ENCODE measurements at regions not wholly inside any gene's neighbourhood (a gene's known extent, or its start where the extent isn't known, plus 50 kb on each side); places are given as distances from the start of the nearest gene placed in this dataset.

GRCh38 chr11:119850822-119851409 lies 121.9 kb upstream of the NECTIN1 start:
- no peak for DNase-seq

- DNase-seq: no peak
Measured at GRCh38 chr11:119849872-119850271, 120.9 kb upstream of the NECTIN1 start.

GRCh38 chr11:119847853-119848252 lies 118.9 kb upstream of the NECTIN1 start:
- DNase-seq: no peak

DNA sequence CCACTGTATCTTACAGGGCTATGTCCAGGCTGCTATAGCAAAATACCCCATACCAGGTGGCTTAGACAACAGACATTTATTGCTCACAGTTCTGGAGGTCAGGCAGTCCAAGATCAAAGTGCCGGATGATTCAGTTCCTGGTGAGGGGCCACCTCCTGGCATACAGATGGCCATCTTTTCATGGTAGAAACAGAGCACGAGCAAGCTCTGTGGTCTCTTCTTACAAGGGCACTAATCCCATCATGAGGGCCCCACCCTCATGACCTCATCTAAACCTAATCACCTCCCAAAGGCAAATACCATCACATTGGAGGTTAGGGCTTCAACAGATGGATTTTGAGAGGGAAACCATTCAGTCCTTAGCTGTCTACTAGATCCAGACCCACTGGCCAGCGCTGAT lies 117.4 kb upstream of the NECTIN1 start:
- no peak for DNase-seq

- DNase-seq: no peak
Measured at GRCh38 chr11:119845756-119846155, 116.8 kb upstream of the NECTIN1 start.

DNA sequence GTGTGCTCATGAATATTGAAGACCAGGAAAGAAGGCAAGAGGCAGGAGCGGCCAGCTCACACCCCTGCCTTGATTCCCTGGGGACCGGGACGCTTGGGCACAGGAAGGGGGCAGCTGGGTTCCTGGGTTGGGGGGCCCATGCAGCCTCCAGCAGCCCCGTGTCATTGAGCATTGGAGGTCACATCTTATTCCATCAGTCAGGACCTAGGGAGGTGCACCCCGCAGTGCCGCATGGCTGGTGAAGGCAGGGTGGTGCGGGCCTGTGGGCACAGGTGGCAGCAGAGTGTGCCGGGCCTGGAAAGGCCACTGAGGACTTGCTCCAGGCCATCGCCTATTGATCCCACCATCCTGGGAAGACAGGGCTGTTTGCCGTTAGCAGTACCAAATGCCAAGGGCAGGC lies 116.3 kb upstream of the NECTIN1 start:
- no peak for DNase-seq

GRCh38 chr11:119844808-119845207 lies 115.8 kb upstream of the NECTIN1 start:
- no peak for DNase-seq

- DNase-seq: no peak
Measured at GRCh38 chr11:119843877-119844276, 114.9 kb upstream of the NECTIN1 start.

DNA sequence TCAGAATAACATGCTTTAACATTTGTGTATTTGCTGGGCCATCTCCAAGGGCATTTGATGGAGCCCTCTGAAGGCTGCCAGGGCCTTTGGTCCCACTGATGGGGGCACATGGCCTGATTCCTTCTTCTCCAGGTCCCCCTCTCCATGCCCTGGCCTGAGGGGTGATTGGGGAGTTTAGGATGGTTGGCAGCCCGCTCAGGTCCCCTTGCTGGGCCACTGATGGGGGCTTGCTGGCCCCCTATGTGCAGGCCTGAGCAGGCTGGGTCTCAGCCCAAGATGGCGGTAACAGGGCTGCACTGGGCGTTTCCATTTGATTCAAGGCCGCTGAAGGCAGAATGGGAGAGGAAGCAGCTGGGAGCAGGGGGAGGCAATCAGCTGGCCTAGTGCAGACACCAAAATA lies 113.7 kb upstream of the NECTIN1 start:
- no peak for DNase-seq

GRCh38 chr11:119839476-119840133 lies 110.6 kb upstream of the NECTIN1 start:
- DNase-seq: no peak

GRCh38 chr11:119835753-119836152 lies 106.8 kb upstream of the NECTIN1 start:
- no peak for DNase-seq

DNA sequence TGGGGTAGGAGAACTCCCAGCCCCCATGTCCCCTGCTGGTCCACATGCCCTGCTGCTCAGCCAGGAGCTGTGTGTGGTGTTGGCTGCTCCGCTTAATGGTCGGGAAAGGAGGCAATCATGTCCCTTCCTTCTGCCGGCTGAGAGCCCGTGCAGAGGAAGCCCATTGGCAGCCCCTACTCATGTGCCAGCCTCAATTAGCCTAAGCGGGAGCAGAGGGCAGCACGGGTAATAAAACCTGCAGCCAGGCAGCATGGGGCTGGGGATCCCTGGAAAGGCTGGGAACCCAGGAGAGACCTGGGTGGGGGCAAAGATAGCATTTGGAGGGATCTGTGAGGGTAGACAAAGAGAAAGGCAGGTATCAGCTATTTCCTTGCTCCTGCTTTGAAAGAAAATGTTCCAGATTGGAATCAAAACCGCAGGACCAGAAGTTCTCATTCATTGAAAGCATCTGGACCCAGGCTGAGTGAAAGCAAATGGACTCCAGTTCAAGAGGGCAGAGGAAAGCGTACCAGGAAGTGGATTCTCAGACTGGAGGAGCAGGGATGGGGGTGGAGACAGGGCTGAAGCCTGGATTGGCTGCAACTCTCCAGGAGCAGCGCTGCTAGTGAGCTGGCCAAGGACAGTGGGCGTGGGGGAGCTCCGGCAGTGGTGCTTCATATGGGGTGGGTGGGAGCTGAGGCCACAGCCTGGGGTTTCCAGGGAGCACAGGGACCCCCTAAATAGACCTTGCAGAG lies 103.4 kb upstream of the NECTIN1 start:
- DNase-seq: peak in 1 of 2 experiments; percentile 5

GRCh38 chr11:119831011-119831410 lies 102.0 kb upstream of the NECTIN1 start:
- no peak for DNase-seq

DNA sequence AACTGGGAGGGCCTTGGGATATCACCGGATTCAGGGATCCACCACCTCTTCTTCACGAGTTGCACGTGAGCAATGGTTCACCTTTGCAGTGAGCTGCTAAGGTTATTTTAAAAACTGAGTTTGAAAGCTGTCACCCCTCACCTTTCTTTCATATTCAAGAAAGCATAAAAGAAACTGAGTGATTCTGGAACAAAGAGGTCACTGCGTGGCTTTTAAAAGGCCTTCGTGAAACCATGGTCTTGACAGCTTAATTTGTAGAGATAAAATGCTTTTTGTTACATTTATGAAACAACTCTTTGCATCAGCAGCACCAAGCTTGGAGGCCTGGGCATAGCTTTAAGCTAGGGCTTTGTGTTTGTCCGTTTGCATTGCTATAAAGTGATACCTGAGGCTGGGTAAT lies 101.4 kb upstream of the NECTIN1 start:
- DNase-seq: no peak

DNA sequence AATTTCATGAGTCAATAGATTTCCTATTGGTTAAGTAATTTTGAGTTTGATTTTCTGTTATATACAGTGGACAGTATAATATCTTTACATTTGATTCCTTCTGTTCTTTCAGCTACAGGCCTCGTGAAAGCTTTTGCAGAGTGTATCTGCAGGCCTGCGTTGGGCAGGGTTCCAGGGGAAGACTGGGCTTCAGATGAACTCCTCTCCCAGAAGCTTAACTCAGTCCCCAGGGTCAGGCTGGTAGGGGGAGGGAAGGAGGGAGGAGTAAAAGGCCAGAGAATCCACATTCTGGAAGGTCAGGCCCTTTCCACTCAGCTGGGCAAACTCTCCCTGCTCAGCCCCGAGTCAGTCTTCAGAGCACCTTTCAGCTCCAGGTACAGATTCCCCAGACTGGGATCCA lies 100.4 kb upstream of the NECTIN1 start:
- no peak for DNase-seq

GRCh38 chr11:119828819-119829218 lies 99.8 kb upstream of the NECTIN1 start:
- no peak for DNase-seq

DNA sequence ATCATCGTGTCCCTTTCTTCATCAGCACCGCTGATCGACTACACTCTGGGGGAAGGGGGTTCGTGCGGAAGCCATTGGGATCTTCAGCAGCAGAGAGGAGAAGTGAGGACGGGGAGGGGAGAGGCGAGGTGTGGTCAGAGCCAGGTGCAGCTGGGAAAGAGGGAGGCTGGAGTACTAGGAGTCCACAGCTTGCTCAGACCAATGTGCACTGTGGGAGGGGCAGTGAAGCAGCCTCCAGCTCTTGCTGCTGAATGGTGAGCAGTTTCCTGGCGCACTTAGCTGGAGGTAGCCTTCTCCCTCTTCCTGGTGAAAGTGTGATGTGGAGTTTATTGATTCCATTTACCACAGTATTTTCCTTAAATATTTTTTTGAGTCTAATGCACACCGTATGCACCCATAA lies 99.0 kb upstream of the NECTIN1 start:
- peak in 1 of 2 experiments; percentile 10 for DNase-seq

DNA sequence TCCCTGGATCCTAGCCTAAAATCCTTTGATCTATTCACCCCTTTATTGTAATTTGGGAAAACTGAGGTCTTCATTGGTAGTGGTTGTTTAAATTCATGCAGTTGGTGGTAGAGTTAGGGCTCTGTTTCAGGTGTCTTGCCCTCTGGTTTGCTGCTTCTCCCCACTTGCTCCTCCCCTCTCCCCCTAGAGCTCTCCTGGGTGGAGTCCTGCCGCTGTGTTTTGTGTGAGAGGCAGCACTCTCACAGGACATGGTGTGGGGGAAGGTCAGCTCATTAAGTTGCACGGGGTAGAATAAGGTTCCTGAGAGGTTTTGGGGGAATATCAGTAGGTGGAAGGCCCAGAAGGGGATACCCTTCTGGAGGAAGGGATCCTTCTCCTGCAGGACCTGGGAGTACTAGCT lies 98.1 kb upstream of the NECTIN1 start:
- DNase-seq: no peak

DNA sequence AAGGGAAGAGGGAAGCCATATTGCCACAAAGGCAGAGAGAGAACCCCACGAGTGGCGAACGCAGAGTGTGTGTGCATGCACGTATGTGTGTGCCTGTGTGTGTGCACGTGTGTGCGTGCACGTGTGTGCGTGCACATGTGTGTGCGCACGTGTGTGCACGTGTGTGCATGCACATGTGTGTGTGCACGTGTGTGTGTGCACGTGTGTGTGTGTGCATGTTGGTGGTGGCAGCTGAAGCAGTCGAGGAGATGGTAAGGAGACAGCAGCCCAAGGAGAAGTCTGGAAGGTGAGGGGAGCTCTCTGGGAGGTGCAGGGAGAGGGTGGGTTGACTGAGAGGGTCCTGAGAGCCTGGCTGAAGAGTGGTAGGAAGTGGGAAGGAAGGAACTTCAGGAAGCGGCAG lies 94.1 kb upstream of the NECTIN1 start:
- DNase-seq: no peak

DNA sequence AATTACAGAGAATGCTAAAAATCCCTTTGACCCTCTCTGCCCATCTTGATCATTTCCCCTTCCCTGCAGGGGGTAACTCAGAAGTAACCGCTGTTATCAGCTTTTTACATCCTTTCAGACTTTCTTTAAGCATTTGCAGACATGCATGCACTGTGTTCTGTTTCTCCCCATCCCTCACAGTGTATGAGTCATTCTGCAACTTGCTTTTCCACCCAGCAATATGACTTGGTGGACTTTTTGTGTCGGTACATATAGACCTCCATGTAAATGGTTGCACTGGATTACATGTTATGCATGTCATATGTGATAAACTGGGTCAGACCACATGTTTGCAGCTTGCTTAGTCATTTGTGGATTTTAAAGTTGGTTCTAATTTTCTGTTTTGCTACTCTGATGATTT lies 87.7 kb upstream of the NECTIN1 start:
- no peak for DNase-seq

DNA sequence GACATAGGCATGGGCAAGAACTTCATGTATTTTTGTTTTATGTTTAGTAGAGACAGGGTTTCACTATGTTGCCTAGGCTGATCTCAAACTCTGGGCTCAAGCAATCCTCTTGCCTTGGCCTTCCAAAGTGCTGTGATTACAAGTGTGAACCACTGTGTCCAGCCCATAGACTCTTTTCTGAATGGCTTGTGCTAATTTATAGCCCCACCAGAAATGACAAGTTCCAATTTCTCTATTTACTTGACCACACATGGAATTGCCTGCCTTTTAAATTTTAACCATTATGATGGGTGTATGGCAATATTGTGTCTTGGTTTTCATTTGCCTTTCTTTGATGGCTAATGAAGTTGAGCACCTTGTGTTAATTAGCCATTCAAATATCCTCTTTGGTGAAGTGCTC lies 85.8 kb upstream of the NECTIN1 start:
- no peak for DNase-seq

- no peak for DNase-seq
Measured at GRCh38 chr11:119810478-119811232, 81.7 kb upstream of the NECTIN1 start.

- no peak for DNase-seq
Measured at GRCh38 chr11:119809346-119809745, 80.3 kb upstream of the NECTIN1 start.

Data from SHP77 (cell line).